ENCODE measurements at regions not wholly inside any gene's neighbourhood (a gene's known extent, or its start where the extent isn't known, plus 50 kb on each side); places are given as distances from the start of the nearest gene placed in this dataset.
"Not testable (repeated sequence)": the region's sequence is repeated elsewhere in the genome, so short reads cannot be mapped to it uniquely, and the experiment has no call there.

- DNase-seq (ENCODE audit: low read depth), result peak; percentile 80
Measured at GRCh38 chr17:20633268-20634059, 53.9 kb downstream of the CDRT15L2 start.

- not testable (repeated sequence) for DNase-seq (ENCODE audit: low read depth)
Measured at GRCh38 chr17:20640147-20640546, 60.6 kb downstream of the CDRT15L2 start.

DNA sequence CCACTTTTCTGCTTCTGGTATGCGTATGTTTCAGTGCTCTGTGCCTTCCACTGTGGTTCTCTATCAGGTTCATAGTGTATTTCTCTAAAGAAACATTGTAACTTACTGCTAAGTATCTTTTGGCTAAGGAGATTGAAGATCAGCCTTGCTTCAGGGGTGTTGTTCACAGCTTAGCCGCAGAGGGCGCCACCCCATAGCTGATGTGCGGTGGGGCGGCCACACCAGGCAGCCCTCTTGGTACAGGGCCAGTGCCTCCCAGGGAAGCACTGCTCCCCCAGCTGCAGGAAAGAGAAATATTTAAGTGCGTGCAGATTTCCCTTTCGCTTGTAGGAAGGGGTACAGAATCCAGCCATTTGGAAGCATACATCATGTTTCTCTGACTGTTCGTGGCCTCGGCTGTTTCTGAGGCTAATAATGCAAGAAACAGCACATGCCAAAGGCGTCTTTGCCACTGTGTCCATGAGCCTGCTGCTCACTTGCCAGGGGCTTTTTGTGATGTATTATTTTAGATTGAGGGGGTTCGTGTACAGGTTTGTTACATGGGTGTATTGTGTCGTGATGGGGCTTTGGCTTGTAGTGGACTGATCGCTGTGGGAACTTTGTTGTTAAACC lies 67.2 kb downstream of the CDRT15L2 start:
- peak; percentile 17 for DNase-seq (ENCODE audit: low read depth)

- DNase-seq (ENCODE audit: low read depth), result not testable (repeated sequence)
Measured at GRCh38 chr17:20649097-20649767, 69.7 kb downstream of the CDRT15L2 start.

- DNase-seq (ENCODE audit: low read depth), result not testable (repeated sequence)
Measured at GRCh38 chr17:20651022-20651421, 71.5 kb downstream of the CDRT15L2 start.

GRCh38 chr17:20651736-20652135 lies 72.2 kb downstream of the CDRT15L2 start:
- not testable (repeated sequence) for DNase-seq (ENCODE audit: low read depth)

- not testable (repeated sequence) for DNase-seq (ENCODE audit: low read depth)
Measured at GRCh38 chr17:20653391-20653790, 73.9 kb downstream of the CDRT15L2 start.

- not testable (repeated sequence) for DNase-seq (ENCODE audit: low read depth)
Measured at GRCh38 chr17:20654114-20654513, 74.6 kb downstream of the CDRT15L2 start.

GRCh38 chr17:20654575-20654974 lies 75.1 kb downstream of the CDRT15L2 start:
- not testable (repeated sequence) for DNase-seq (ENCODE audit: low read depth)

GRCh38 chr17:20665103-20665955 lies 85.8 kb downstream of the CDRT15L2 start:
- DNase-seq (ENCODE audit: low read depth), result not testable (repeated sequence)

- peak; percentile 36 for DNase-seq (ENCODE audit: low read depth)
Measured at GRCh38 chr17:20666689-20667088, 87.2 kb downstream of the CDRT15L2 start.

- DNase-seq (ENCODE audit: low read depth), result not testable (repeated sequence)
Measured at GRCh38 chr17:20667712-20668111, 88.2 kb downstream of the CDRT15L2 start.

DNA sequence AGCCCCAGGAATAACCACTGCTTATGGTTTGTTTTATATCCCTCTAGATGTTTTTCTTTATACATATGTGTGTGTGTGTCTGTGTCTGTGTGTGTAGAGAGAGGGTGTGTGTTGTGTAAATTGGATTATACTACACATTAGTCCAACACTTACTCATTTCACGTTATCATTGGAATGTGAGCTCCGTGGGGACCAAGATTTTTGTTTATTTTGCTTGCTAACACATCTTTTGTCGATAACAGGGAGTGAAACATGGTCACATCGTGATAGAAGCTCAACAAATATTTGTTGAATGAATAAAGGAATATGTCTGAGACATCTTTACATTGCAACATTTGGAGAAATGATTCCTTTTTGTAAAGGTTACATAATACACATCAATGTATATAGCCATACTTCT lies 88.8 kb downstream of the CDRT15L2 start:
- DNase-seq (ENCODE audit: low read depth), result not testable (repeated sequence)

GRCh38 chr17:20668868-20669267 lies 89.3 kb downstream of the CDRT15L2 start:
- not testable (repeated sequence) for DNase-seq (ENCODE audit: low read depth)

DNA sequence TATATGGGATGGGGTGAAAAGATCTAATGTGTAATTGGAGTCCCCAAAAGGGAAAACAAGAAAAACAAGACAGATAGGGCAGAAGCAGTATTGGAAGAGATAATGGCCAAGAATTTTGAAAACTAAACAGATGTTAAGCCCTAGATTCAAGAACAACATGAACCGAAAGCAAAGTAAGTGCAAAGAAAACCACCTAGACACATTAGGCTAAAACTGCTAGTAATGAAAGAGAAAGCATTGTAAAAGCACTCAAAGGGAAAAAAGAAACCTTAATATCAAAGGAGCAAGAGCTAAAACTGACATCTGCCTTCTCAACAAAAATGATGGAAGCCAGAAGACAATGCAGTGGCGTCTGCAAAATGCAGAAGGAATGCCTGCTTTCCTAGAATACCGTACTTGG lies 91.0 kb downstream of the CDRT15L2 start:
- not testable (repeated sequence) for DNase-seq (ENCODE audit: low read depth)

DNA sequence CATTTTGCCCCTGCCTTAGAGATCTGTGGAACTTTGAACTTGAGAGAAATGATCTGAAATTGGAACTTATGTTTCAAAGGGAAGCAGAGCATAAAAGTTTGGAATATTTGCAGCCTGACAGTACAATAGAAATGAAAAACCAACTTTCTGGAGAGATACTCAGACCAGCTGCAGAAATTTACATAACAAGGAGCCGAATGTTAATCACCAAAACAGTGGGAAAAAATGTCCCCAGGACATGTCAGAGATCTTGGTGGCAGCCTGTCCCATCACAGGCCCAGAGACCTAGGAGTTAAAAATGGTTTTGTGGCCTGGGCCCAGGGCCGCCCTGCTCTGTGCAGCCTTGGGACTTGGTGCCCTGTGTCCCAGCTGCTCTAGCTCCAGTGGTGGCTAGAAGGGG lies 94.8 kb downstream of the CDRT15L2 start:
- not testable (repeated sequence) for DNase-seq (ENCODE audit: low read depth)

- not testable (repeated sequence) for DNase-seq (ENCODE audit: low read depth)
Measured at GRCh38 chr17:20675707-20676106, 96.2 kb downstream of the CDRT15L2 start.

DNA sequence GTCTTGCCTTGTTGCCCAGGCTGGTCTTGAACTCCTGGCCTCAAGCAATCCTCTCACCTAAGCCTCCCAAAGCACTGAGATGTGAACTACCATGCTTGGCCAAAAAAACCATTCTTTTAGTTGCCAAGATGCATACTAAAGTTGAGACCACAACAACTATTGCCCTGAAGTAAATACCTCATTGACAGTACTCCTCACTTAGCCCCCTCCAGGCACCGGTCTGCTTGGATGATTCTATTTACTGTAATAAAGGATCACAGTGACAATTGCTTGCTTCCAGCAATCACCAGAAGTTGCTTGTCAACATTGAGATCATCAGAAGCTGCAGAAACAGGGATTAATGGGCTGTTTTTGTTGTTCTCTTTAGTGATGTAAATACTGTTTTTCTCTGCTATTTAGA lies 97.1 kb downstream of the CDRT15L2 start:
- not testable (repeated sequence) for DNase-seq (ENCODE audit: low read depth)

DNA sequence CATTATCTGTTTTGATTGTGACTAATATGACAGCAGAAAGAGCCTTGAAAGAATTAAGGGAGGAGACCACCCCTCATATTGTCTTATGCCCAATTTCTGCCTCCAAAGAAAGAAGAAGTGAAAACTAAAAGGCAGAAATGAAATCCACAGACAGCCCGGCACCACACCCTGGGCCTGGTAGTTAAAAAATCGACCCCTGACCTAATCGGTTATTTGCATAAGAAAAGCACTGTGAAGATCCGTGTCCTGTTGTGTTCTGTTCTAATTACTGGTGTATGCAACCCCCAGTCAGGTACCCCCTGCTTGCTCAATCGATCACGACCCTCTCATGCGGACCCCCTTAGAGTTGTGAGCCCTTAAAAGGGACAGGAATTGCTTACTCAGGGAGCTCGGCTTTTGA lies 97.9 kb downstream of the CDRT15L2 start:
- not testable (repeated sequence) for DNase-seq (ENCODE audit: low read depth)

DNA sequence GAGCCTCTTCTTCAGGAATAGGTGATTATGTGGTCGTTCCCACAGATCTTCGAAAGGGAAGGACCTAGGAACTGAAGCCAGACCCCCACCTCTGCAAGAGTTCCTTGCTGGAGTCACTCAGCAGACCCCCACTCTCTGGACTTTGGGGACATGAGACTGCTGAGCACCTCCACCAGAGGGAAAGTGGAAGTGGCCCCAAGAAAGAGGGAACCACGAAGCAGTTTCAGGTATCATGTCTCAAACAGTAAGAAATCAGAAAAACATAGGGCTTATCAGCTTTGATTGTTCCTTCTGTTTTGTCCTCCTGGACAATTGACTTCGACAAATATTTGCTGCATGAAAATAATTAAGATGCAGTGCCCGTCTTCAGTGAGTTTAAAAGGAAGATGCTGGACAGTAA lies 98.9 kb downstream of the CDRT15L2 start:
- not testable (repeated sequence) for DNase-seq (ENCODE audit: low read depth)
